ENCODE measurements at regions not wholly inside any gene's neighbourhood (a gene's known extent, or its start where the extent isn't known, plus 50 kb on each side); places are given as distances from the start of the nearest gene placed in this dataset.
"Not testable (repeated sequence)": the region's sequence is repeated elsewhere in the genome, so short reads cannot be mapped to it uniquely, and the experiment has no call there.

- no peak for DNase-seq (ENCODE audit: low spot score)
Observed at GRCh38 chr9:93884808-93885207, 70.3 kb downstream of the BARX1 start.

DNA sequence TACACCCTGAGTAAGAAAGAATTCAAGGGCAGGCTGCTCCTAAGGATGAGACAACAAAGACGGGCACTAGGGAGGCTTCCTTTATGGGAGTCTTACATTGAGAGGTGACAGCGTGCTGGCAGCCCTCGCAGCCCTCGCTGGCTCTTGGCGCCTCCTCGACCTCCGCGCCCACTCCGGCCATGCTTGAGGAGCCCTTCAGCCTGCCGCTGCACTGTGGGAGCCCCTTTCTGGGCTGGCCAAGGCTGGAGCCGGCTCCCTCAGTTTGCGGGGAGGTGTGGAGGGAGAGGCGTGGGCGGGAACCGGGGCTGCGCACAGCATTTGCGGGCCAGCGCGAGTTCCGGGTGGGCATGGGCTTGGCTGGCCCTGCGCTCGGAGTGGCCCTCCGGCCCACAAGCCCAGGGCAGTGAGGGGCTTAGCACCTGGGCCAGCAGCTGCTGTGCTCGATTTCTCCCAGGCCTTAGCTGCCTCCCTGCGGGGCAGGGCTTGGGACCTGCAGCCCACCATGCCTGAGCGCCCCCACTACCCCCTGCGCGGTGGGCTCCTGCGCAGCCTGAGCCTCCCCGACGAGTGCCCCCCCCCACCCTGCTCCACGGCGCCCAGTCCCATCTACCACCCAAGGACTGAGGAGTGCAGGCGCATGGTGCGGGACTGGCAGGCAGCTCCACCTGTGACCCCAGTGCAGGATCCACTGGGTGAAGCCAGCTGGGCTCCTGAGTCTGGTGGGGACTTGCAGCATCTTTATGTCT lies 75.3 kb downstream of the BARX1 start:
- in situ Hi-C loops (cut with MboI; ENCODE audit: low pct_unique_long_range_greater_than_20kb, low sequenced_read_pairs, unreplicated experiment); DNase-seq (ENCODE audit: low spot score): not testable (repeated sequence)

More at GRCh38 chr9:93884808-93885207, 70.3 kb downstream of the BARX1 start:
- no peak for TF ChIP-seq CTCF (IDR thresholded peaks at IDR 0.05; ENCODE audit: extremely low read depth, insufficient read depth, missing control alignments)
- in situ Hi-C loops (cut with MboI; ENCODE audit: low pct_unique_long_range_greater_than_20kb, low sequenced_read_pairs, unreplicated experiment): no loop called here

DNA sequence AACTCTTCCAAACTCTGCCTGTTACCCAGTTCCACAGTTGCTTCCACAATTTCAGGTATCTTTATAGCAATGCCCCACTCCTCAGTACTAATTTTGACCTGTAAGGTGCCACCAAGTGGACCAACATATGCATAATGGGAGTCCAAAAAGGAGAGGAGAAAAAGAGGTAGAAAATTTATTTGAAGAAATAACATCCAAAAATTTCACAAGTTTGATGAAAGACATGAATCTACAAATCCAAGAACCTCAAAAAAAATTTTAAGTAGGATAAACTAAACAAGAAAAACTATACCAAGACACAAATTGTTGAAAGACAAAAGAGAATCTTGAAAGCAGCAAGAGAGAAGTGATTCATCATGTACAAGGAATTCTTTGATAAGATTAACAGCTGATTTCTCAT lies 79.8 kb downstream of the BARX1 start:
- no peak for TF ChIP-seq CTCF (IDR thresholded peaks at IDR 0.05; ENCODE audit: extremely low read depth, insufficient read depth, missing control alignments)
- in situ Hi-C loops (cut with MboI; ENCODE audit: low pct_unique_long_range_greater_than_20kb, low sequenced_read_pairs, unreplicated experiment): no loop called here
- no peak for DNase-seq (ENCODE audit: low spot score)

DNA sequence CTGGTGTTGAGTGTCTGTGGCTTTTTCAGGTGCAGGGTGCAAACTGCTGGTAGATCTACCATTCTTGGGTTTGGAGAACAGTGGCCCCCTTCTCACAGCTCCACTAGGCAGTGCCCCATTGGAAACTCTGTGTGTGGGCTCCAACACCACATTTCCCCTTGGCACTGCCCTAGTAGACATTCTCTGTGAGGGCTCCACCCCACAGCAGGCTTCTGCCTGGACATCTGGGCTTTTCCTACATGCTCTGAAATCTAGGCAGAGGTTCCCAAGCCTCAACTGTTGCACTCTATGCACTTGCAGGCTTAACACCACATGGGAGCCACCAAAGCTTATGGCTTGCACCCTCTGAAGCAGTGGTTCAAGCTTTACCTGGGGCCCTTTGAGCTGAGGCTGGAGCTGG lies 80.9 kb downstream of the BARX1 start:
- in situ Hi-C loops (cut with MboI; ENCODE audit: low pct_unique_long_range_greater_than_20kb, low sequenced_read_pairs, unreplicated experiment): no loop called here
- no peak for DNase-seq (ENCODE audit: low spot score)
- TF ChIP-seq CTCF (IDR thresholded peaks at IDR 0.05; ENCODE audit: extremely low read depth, insufficient read depth, missing control alignments): no peak

DNA sequence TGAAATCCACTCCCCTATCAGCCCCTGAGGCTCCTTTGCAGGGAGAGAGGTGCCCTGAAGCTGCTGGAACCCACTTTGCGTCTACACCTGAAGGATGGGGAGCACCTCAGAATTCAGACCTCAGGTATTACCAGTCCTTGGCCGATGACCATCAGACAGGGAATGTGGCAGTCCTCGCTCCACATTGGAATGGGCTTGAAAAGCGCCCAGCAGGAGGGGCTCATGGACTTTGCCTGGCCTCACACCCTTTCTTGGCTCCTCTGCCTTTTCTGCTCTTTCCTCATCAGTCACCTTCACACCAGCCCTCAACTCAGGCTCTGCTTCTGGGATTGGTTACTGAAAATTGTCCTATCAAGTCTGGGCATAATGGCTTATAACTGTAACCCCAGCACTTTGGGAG lies 83.9 kb downstream of the BARX1 start:
- no peak for TF ChIP-seq CTCF (IDR thresholded peaks at IDR 0.05; ENCODE audit: extremely low read depth, insufficient read depth, missing control alignments)
- no peak for DNase-seq (ENCODE audit: low spot score)
- in situ Hi-C loops (cut with MboI; ENCODE audit: low pct_unique_long_range_greater_than_20kb, low sequenced_read_pairs, unreplicated experiment): no loop called here

DNA sequence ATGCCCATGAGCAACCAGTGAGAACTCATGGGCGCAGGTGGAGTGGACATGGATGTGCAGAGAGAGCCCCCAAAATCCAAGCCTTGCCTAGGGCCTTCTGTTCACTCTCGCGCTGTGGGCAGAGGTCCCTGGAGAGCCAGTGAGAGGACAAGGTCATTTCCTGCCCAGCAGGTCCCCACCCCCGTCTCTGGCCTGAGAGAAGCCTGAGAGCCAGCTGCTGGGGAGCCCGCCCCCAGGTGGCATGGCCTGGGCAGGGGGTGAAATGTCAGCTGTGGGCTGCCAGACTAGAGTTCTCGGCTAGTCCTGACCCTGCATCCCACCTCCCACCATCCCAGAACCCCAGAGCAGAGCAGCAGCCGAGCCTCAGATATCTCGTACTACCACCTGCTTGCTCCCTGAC lies 85.3 kb downstream of the BARX1 start:
- no peak for TF ChIP-seq CTCF (IDR thresholded peaks at IDR 0.05; ENCODE audit: extremely low read depth, insufficient read depth, missing control alignments)
- DNase-seq (ENCODE audit: low spot score): no peak
- in situ Hi-C loops (cut with MboI; ENCODE audit: low pct_unique_long_range_greater_than_20kb, low sequenced_read_pairs, unreplicated experiment): no loop called here

DNA sequence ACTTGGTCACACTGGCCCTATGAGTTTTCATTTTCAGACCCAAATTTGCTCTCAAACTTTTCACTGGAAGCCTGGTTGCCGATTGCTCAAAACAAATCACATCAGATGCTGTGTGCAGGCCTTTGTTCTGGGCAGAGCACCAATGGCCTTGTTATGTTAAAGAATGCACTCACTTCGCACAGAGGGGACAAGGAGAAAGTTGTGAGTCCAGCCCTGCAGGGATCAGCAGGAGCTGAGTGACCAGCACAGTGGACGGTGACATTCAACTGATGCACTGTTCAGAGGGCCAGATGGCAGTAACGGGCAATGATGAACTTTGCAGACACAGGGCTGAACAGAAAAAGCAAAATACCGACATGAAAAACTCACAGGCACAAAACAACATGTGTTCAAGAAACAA lies 86.1 kb downstream of the BARX1 start:
- in situ Hi-C loops (cut with MboI; ENCODE audit: low pct_unique_long_range_greater_than_20kb, low sequenced_read_pairs, unreplicated experiment): no loop called here
- no peak for DNase-seq (ENCODE audit: low spot score)
- no peak for TF ChIP-seq CTCF (IDR thresholded peaks at IDR 0.05; ENCODE audit: extremely low read depth, insufficient read depth, missing control alignments)
